ENCODE measurements at regions not wholly inside any gene's neighbourhood (a gene's known extent, or its start where the extent isn't known, plus 50 kb on each side); places are given as distances from the start of the nearest gene placed in this dataset.

DNA sequence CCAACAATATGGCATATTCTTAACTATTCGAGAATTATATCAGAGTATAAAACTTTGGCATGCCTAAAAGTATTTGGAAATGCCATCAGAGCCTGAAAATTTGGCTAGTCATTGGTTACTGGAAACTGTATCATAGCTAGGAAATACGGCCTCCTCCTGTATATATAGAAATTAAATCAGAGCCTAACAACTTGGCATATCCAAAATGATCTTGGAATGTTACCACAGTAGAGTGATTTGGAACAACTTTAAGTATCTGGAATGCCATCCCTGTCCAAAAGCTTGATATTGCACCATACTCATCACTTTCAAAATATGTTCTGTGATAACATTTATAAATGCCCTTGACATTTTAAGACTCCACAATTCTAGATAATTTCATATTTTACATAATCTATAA, 335.8 kb downstream of the SLITRK1 start:
- TF ChIP-seq, protein P1, sequence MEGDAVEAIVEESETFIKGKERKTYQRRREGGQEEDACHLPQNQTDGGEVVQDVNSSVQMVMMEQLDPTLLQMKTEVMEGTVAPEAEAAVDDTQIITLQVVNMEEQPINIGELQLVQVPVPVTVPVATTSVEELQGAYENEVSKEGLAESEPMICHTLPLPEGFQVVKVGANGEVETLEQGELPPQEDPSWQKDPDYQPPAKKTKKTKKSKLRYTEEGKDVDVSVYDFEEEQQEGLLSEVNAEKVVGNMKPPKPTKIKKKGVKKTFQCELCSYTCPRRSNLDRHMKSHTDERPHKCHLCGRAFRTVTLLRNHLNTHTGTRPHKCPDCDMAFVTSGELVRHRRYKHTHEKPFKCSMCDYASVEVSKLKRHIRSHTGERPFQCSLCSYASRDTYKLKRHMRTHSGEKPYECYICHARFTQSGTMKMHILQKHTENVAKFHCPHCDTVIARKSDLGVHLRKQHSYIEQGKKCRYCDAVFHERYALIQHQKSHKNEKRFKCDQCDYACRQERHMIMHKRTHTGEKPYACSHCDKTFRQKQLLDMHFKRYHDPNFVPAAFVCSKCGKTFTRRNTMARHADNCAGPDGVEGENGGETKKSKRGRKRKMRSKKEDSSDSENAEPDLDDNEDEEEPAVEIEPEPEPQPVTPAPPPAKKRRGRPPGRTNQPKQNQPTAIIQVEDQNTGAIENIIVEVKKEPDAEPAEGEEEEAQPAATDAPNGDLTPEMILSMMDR (IDR thresholded peaks at IDR 0.05) = no peak
- no peak for TF ChIP-seq POLR2A (IDR thresholded peaks at IDR 0.05)
